Osteocyte (in vitro differentiated cells): ENCODE measurements at regions not wholly inside any gene's neighbourhood (a gene's known extent, or its start where the extent isn't known, plus 50 kb on each side); places are given as distances from the start of the nearest gene placed in this dataset.

ENCODE experiments used
- DNase-seq: peaks from one replicate; pipeline ENCODE4 v3.0.0; 2021; ENCODE audit warnings: mixed read lengths; ENCODE audit not compliant: unreplicated experiment; ENCODE audit errors: extremely low spot score
- H3K27ac Mint-ChIP-seq: one replicate; pipeline ENCODE4 v1.8.0; 2021; ENCODE audit warnings: mild to moderate bottlenecking, mixed read lengths; ENCODE audit not compliant: unreplicated experiment
- H3K27me3 Mint-ChIP-seq: one replicate; pipeline ENCODE4 v1.8.0; 2021; ENCODE audit warnings: mixed read lengths; ENCODE audit not compliant: unreplicated experiment
- H3K36me3 Mint-ChIP-seq: one replicate; pipeline ENCODE4 v1.8.0; 2021; ENCODE audit warnings: mixed read lengths; ENCODE audit not compliant: unreplicated experiment
- H3K4me1 Mint-ChIP-seq: one replicate; pipeline ENCODE4 v1.8.0; 2021; ENCODE audit warnings: mixed read lengths; ENCODE audit not compliant: unreplicated experiment
- H3K4me3 Mint-ChIP-seq: one replicate; pipeline ENCODE4 v1.8.0; 2021; ENCODE audit warnings: mild to moderate bottlenecking, moderate library complexity, mixed read lengths; ENCODE audit not compliant: unreplicated experiment
- H3K9me3 Mint-ChIP-seq: one replicate; pipeline ENCODE4 v1.8.0; 2021; ENCODE audit warnings: mixed read lengths; ENCODE audit not compliant: unreplicated experiment
- TF ChIP-seq, protein P1 (sequence below): fragments of 200-600 bp; sonication (generic); IDR thresholded peaks from 2 replicates; pipeline ENCODE4 v1.5.0; 2021; ENCODE audit warnings: antibody characterized with exemption, mild to moderate bottlenecking, moderate library complexity

DNA sequence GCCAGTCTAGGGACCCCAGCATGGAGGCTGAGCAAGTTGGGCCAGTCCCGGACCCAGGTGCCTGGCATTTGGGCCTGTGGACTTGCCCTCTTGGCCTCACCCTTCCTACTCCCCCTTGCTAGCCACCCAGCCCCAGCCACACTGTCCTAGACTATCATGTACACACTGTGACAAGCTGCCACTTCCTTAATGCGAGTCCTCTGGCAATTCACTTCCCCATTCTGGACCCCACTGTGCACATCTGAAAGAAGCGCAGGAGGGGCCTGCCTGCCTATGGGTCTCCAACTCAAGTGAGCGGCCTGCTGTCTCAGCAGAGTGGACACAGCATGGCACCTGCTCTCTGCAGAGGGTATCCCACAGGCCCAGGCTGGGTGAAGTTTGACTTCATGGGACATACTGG lies 68.5 kb upstream of the LMO1 start:
- Mint-ChIP-seq H3K4me3 (no peak overlapping the region), H3K9me3 (no peaks in the 10 kb centered on the region), H3K27me3 (no peaks in the 10 kb centered on the region), H3K36me3 (no peaks in the 10 kb centered on the region), H3K4me1 (peaks cover 29% of the 10 kb centered on the region), H3K27ac (no peak overlapping the region)
- DNase-seq: no peak
- TF ChIP-seq, protein P1, sequence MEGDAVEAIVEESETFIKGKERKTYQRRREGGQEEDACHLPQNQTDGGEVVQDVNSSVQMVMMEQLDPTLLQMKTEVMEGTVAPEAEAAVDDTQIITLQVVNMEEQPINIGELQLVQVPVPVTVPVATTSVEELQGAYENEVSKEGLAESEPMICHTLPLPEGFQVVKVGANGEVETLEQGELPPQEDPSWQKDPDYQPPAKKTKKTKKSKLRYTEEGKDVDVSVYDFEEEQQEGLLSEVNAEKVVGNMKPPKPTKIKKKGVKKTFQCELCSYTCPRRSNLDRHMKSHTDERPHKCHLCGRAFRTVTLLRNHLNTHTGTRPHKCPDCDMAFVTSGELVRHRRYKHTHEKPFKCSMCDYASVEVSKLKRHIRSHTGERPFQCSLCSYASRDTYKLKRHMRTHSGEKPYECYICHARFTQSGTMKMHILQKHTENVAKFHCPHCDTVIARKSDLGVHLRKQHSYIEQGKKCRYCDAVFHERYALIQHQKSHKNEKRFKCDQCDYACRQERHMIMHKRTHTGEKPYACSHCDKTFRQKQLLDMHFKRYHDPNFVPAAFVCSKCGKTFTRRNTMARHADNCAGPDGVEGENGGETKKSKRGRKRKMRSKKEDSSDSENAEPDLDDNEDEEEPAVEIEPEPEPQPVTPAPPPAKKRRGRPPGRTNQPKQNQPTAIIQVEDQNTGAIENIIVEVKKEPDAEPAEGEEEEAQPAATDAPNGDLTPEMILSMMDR: no peak

DNA sequence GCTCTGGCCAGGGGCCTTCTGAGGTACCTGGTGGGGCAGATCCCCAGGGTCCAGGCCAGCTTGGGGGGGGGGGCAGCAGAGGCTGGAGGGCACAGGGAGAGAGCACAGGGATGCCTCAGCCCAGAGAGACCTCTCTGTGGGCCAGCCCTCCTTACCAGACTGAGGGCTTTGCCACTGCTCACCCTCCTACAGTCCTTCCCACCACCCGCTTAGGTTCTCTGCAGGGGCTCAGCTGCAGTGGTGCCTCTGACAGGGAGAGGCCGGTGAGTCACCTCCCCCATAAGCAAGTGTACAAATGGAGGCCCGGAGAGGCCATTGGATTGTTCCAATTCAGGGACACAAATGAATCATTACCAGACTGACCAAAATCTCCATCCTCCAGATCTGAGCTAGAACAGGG lies 68.1 kb upstream of the LMO1 start:
- Mint-ChIP-seq H3K27me3 (no peaks in the 10 kb centered on the region), H3K27ac (no peak overlapping the region), H3K36me3 (no peaks in the 10 kb centered on the region), H3K4me3 (no peak overlapping the region), H3K4me1 (peaks cover 29% of the 10 kb centered on the region), H3K9me3 (no peaks in the 10 kb centered on the region)
- no peak for DNase-seq
- TF ChIP-seq, protein P1: no peak

DNA sequence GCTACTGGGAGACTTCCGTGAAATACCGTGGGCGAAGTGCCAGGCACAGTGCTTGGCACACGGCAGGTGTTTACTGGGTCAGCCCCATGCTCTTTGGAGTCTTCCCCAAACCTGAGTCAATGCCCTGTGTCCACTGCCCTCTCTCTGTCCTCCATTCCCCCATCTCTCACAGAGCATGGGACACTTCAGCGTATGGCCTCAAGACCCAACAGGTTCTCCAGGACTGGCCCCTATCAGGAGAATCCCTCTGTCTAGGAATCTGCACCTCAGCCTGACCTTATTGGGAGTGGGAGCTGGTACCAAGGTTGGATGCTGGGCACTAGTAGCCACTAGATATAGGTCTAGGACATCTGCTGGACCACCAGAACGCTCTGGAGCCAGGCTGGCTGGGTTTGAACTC lies 67.2 kb upstream of the LMO1 start:
- TF ChIP-seq, protein P1: no peak
- Mint-ChIP-seq H3K9me3 (no peaks in the 10 kb centered on the region), H3K4me1 (peaks cover 29% of the 10 kb centered on the region), H3K4me3 (no peak overlapping the region), H3K36me3 (no peaks in the 10 kb centered on the region), H3K27ac (no peak overlapping the region), H3K27me3 (peaks cover 4% of the 10 kb centered on the region)
- DNase-seq: no peak

DNA sequence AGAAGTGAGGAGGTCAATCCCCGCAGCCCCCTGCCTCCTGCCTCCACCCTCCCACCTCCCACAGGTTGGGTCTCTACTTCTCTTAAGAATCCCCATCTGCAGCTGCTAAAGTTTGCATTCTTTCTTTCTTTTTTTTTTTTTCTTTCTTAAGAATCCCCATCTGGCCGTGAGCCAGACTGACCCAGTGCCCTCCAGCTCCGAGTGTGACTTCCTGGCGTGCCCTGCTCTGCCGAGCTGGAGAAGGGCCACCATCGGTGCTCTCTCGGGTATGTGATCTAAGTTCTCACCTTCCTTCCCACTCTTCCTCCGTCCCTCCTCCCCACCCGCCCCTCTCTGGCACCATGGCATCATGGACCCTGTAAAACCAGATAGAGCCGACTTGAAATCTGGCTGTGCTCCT lies 66.7 kb upstream of the LMO1 start:
- peaks cover 29% of the 10 kb centered on the region for H3K4me1 Mint-ChIP-seq
- no peak overlapping the region for H3K4me3 Mint-ChIP-seq
- H3K27me3 Mint-ChIP-seq: peaks cover 7% of the 10 kb centered on the region

DNA sequence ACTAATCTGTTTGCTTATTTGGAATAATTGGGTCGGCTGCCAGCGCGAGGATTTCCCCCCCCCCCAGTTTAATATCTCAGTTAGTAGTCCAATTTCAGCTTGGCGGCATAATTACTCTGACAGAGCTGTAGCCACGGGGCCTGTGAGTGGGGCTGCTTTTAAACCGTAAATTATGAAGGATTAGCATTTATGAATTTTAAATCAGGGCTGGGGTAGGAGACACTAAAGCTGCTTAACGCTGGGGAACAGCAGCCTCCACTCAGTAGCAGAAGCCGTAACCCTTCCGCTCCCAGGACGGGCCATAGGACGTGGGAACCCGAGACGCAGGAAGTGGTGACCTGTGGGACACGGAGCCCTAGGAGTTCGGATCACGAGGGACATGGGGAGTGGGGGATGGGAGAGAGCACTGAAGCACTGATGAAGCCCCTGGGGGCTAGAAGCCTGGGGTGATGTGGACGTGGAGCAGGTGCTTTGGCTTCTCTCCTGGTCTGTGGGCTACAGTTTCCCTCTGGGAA lies 66.2 kb upstream of the LMO1 start:
- H3K27me3 Mint-ChIP-seq: peaks cover 7% of the 10 kb centered on the region
- H3K4me3 Mint-ChIP-seq: no peak overlapping the region
- no peak overlapping the region for H3K27ac Mint-ChIP-seq
- no peaks in the 10 kb centered on the region for H3K9me3 Mint-ChIP-seq
- no peak for DNase-seq
- H3K4me1 Mint-ChIP-seq: peaks cover 29% of the 10 kb centered on the region
- H3K36me3 Mint-ChIP-seq: no peaks in the 10 kb centered on the region
- TF ChIP-seq, protein P1: no peak

More for the DNA sequence above, 66.7 kb upstream of the LMO1 start:
- TF ChIP-seq, protein P1: no peak
- DNase-seq: no peak
- no peak overlapping the region for H3K27ac Mint-ChIP-seq
- H3K9me3 Mint-ChIP-seq: no peaks in the 10 kb centered on the region
- no peaks in the 10 kb centered on the region for H3K36me3 Mint-ChIP-seq
